Activated CD8-positive, alpha-beta T cell treated with anti-CD3 and anti-CD28 coated beads for 36 hours (primary cell): ENCODE measurements at regions not wholly inside any gene's neighbourhood (a gene's known extent, or its start where the extent isn't known, plus 50 kb on each side); places are given as distances from the start of the nearest gene placed in this dataset.

Experiments used
- ATAC-seq: fragments of 200-7000 bp; cut with Tn5 transposase; one replicate; pipeline ENCODE4 v1.10.0; 2021; ENCODE audit warnings: mild to moderate bottlenecking, moderate library complexity
- CTCF ChIA-PET: fragments of 350-600 bp; sonication (Branson Sonifier 250); formaldehyde crosslinking; loops from one replicate; lab custom pipeline; 2021; ENCODE audit warnings: antibody characterized with exemption; lab: Charles Lee
- POLR2A ChIA-PET: fragments of 350-600 bp; sonication (Branson Sonifier 250); formaldehyde crosslinking; loops from one replicate; lab custom pipeline; 2021; ENCODE audit warnings: antibody characterized with exemption; lab: Charles Lee
- DNase-seq: peaks from one replicate; pipeline ENCODE4 v3.0.0-alpha.2; 2020
- H3K27ac Mint-ChIP-seq: one replicate; pipeline ENCODE4 v1.8.0; 2021; ENCODE audit warnings: mild to moderate bottlenecking, mixed read lengths
- H3K27me3 Mint-ChIP-seq: one replicate; pipeline ENCODE4 v1.8.0; 2021; ENCODE audit warnings: mixed read lengths
- H3K36me3 Mint-ChIP-seq: one replicate; pipeline ENCODE4 v1.8.0; 2021; ENCODE audit warnings: low read depth, mixed read lengths
- H3K4me1 Mint-ChIP-seq: one replicate; pipeline ENCODE4 v1.8.0; 2021; ENCODE audit warnings: low read depth, mixed read lengths
- H3K4me3 Mint-ChIP-seq: one replicate; pipeline ENCODE4 v1.8.0; 2021; ENCODE audit warnings: mild to moderate bottlenecking, moderate library complexity, mixed read lengths
- H3K9me3 Mint-ChIP-seq: one replicate; pipeline ENCODE4 v1.8.0; 2021; ENCODE audit warnings: mixed read lengths
- CTCF ChIP-seq: fragments of 200-600 bp; IDR thresholded peaks from one replicate; pipeline ENCODE4 v1.8.0; 2022; ENCODE audit warnings: antibody characterized with exemption, mild to moderate bottlenecking
- intact Hi-C: fragments of 100-400 bp; cut with micrococcal nuclease; formaldehyde crosslinking; loops from one replicate; pipeline ENCODE4 v1.10.0; 2022

GRCh38 chr6:168825226-168826077 lies 384.5 kb downstream of the SMOC2 start:
- no peak overlapping the region for H3K27ac Mint-ChIP-seq
- ChIA-PET CTCF (no interaction called here), POLR2A (no interaction called here)
- H3K4me3 Mint-ChIP-seq = no peak overlapping the region
- no peaks in the 10 kb centered on the region for H3K9me3 Mint-ChIP-seq
- TF ChIP-seq CTCF = no peak
- intact Hi-C loops = no loop called here
- ATAC-seq = no peak
- no peak for DNase-seq
- H3K36me3 Mint-ChIP-seq = no peaks in the 10 kb centered on the region
- no peaks in the 10 kb centered on the region for H3K4me1 Mint-ChIP-seq
- no peaks in the 10 kb centered on the region for H3K27me3 Mint-ChIP-seq

- TF ChIP-seq CTCF = no peak
- DNase-seq = no peak
- intact Hi-C loops = no loop called here
- no peaks in the 10 kb centered on the region for H3K9me3 Mint-ChIP-seq
- no peaks in the 10 kb centered on the region for H3K4me1 Mint-ChIP-seq
- peaks cover 1% of the 10 kb centered on the region for H3K27me3 Mint-ChIP-seq
- no peaks in the 10 kb centered on the region for H3K36me3 Mint-ChIP-seq
- CTCF ChIA-PET = no interaction called here
- H3K4me3 Mint-ChIP-seq = no peak overlapping the region
- ATAC-seq = no peak
- H3K27ac Mint-ChIP-seq = no peak overlapping the region
- POLR2A ChIA-PET = no interaction called here
Observed at GRCh38 chr6:168823397-168824212, 382.6 kb downstream of the SMOC2 start.

- DNase-seq (no peak), ATAC-seq (no peak)
- peaks cover 3% of the 10 kb centered on the region for H3K27me3 Mint-ChIP-seq
- intact Hi-C loops = no loop called here
- no peaks in the 10 kb centered on the region for H3K36me3 Mint-ChIP-seq
- CTCF ChIA-PET = no interaction called here
- POLR2A ChIA-PET = no interaction called here
- no peak overlapping the region for H3K4me3 Mint-ChIP-seq
- H3K27ac Mint-ChIP-seq = no peak overlapping the region
- H3K4me1 Mint-ChIP-seq = no peaks in the 10 kb centered on the region
- H3K9me3 Mint-ChIP-seq = no peaks in the 10 kb centered on the region
- no peak for TF ChIP-seq CTCF
Observed at GRCh38 chr6:168822376-168822775, 381.4 kb downstream of the SMOC2 start.

- no peaks in the 10 kb centered on the region for H3K36me3 Mint-ChIP-seq
- intact Hi-C loops = no loop called here
- peaks cover 5% of the 10 kb centered on the region for H3K27me3 Mint-ChIP-seq
- ATAC-seq = no peak
- H3K4me3 Mint-ChIP-seq = no peak overlapping the region
- H3K9me3 Mint-ChIP-seq = peaks cover 2% of the 10 kb centered on the region
- no peak for TF ChIP-seq CTCF
- ChIA-PET POLR2A (no interaction called here), CTCF (no interaction called here)
- H3K27ac Mint-ChIP-seq = no peak overlapping the region
- H3K4me1 Mint-ChIP-seq = no peaks in the 10 kb centered on the region
- no peak for DNase-seq
Observed at GRCh38 chr6:168819546-168819945, 378.6 kb downstream of the SMOC2 start.
